Suprapubic skin (tissue), 4 donors: ENCODE measurements at regions not wholly inside any gene's neighbourhood (a gene's known extent, or its start where the extent isn't known, plus 50 kb on each side); places are given as distances from the start of the nearest gene placed in this dataset.

Source experiments
- DNase-seq, 2 donors: peaks; one replicate each; pipeline ENCODE4 v3.0.0-alpha.2; 2019; ENCODE audit warnings: low spot score in 2 of 2
- H3K27ac ChIP-seq: fragments of 200-600 bp; sonication (generic); one replicate; pipeline ENCODE4 v1.5.1; 2019
- H3K27me3 ChIP-seq: fragments of 200-600 bp; sonication (generic); one replicate; pipeline ENCODE4 v1.5.1; 2019
- H3K36me3 ChIP-seq: fragments of 200-600 bp; sonication (generic); one replicate; pipeline ENCODE4 v1.5.1; 2019
- H3K4me1 ChIP-seq: fragments of 200-600 bp; sonication (generic); one replicate; pipeline ENCODE4 v1.5.1; 2019
- H3K4me3 ChIP-seq: fragments of 200-600 bp; sonication (generic); one replicate; pipeline ENCODE4 v1.5.1; 2019; ENCODE audit warnings: mild to moderate bottlenecking
- H3K9me3 ChIP-seq: fragments of 200-600 bp; sonication (generic); one replicate; pipeline ENCODE4 v1.5.1; 2019
- CTCF ChIP-seq, 2 donors: fragments of 200-600 bp in 1 of 2; fragments of 450-650 bp in 1 of 2; sonication (generic) in 1 of 2; IDR thresholded peaks; one replicate each; pipeline ENCODE4 v1.5.1; 2016 to 2019; ENCODE audit warnings: antibody characterized with exemption in 2 of 2, mild to moderate bottlenecking in 1 of 2, moderate library complexity in 1 of 2
- EP300 ChIP-seq: sonication (generic); formaldehyde crosslinking; IDR thresholded peaks from one replicate; pipeline ENCODE4 v1.6.1; 2017; ENCODE audit warnings: antibody characterized with exemption
- POLR2A ChIP-seq, 2 donors: fragments of 450-650 bp; IDR thresholded peaks; one replicate each; pipeline ENCODE4 v1.6.1; 2017; ENCODE audit warnings: antibody characterized with exemption in 2 of 2, mild to moderate bottlenecking in 2 of 2, moderate library complexity in 2 of 2
- POLR2AphosphoS5 ChIP-seq, 3 donors: sonication (generic); formaldehyde crosslinking; IDR thresholded peaks; one replicate each; pipeline ENCODE4 v1.6.1; 2017; ENCODE audit warnings: antibody characterized with exemption in 3 of 3
- WGBS: methylation state at CpG from one replicate; pipeline ENCODE4 v1.1.5; 2018; 5-methylcytosine and 5-hydroxymethylcytosine counted together

GRCh38 chr6:112592159-112592558, 245.0 kb downstream of the RFPL4B start:
- H3K4me1 ChIP-seq: no peaks in the 10 kb centered on the region
- no peak overlapping the region for H3K4me3 ChIP-seq
- H3K27me3 ChIP-seq: no peaks in the 10 kb centered on the region
- H3K36me3 ChIP-seq: no peaks in the 10 kb centered on the region
- H3K9me3 ChIP-seq: no peaks in the 10 kb centered on the region
- TF ChIP-seq EP300: no peak
- no peak for TF ChIP-seq POLR2A (IDR thresholded peaks at IDR 0.05)
- no peak for TF ChIP-seq CTCF (IDR thresholded peaks at IDR 0.05)
- no peak for TF ChIP-seq POLR2AphosphoS5 (IDR thresholded peaks at IDR 0.05)
- DNase-seq: no peak
- H3K27ac ChIP-seq: no peak overlapping the region

- WGBS: 55% methylated on average over 2 of the region's 2 CpGs
- H3K4me3 ChIP-seq: no peak overlapping the region
- DNase-seq: no peak
Measured at GRCh38 chr6:112594886-112595594, 247.9 kb downstream of the RFPL4B start.

GRCh38 chr6:112595841-112596240, 248.7 kb downstream of the RFPL4B start:
- Histone ChIP-seq H3K36me3 (no peaks in the 10 kb centered on the region), H3K4me3 (no peak overlapping the region), H3K27me3 (no peaks in the 10 kb centered on the region), H3K9me3 (no peaks in the 10 kb centered on the region), H3K4me1 (no peaks in the 10 kb centered on the region), H3K27ac (no peak overlapping the region)
- WGBS: 85% methylated on average over 2 of the region's 2 CpGs
- TF ChIP-seq EP300: no peak
- no peak for TF ChIP-seq POLR2A (IDR thresholded peaks at IDR 0.05)
- TF ChIP-seq CTCF (IDR thresholded peaks at IDR 0.05): no peak
- no peak for TF ChIP-seq POLR2AphosphoS5 (IDR thresholded peaks at IDR 0.05)
- DNase-seq: no peak

More at GRCh38 chr6:112594886-112595594, 247.9 kb downstream of the RFPL4B start:
- no peaks in the 10 kb centered on the region for H3K9me3 ChIP-seq
- no peaks in the 10 kb centered on the region for H3K4me1 ChIP-seq
- H3K27ac ChIP-seq: no peak overlapping the region
- no peaks in the 10 kb centered on the region for H3K27me3 ChIP-seq
- TF ChIP-seq POLR2AphosphoS5 (IDR thresholded peaks at IDR 0.05): no peak
- no peak for TF ChIP-seq CTCF (IDR thresholded peaks at IDR 0.05)
- no peak for TF ChIP-seq EP300
- TF ChIP-seq POLR2A (IDR thresholded peaks at IDR 0.05): no peak
- H3K36me3 ChIP-seq: no peaks in the 10 kb centered on the region

- no peaks in the 10 kb centered on the region for H3K36me3 ChIP-seq
- TF ChIP-seq CTCF (IDR thresholded peaks at IDR 0.05) (no peak), POLR2AphosphoS5 (IDR thresholded peaks at IDR 0.05) (no peak), EP300 (no peak), POLR2A (IDR thresholded peaks at IDR 0.05) (no peak)
- no peak for DNase-seq
- no peaks in the 10 kb centered on the region for H3K4me1 ChIP-seq
- no peak overlapping the region for H3K27ac ChIP-seq
- H3K9me3 ChIP-seq: no peaks in the 10 kb centered on the region
- H3K27me3 ChIP-seq: no peaks in the 10 kb centered on the region
- WGBS: 94% methylated on average over 1 of the region's 1 CpG
- no peak overlapping the region for H3K4me3 ChIP-seq
Measured at GRCh38 chr6:112597176-112597575, 250.0 kb downstream of the RFPL4B start.

GRCh38 chr6:112600168-112600567, 253.0 kb downstream of the RFPL4B start:
- H3K9me3 ChIP-seq: no peaks in the 10 kb centered on the region
- 88% methylated on average over 3 of the region's 3 CpGs for WGBS
- no peaks in the 10 kb centered on the region for H3K4me1 ChIP-seq
- H3K36me3 ChIP-seq: no peaks in the 10 kb centered on the region
- no peaks in the 10 kb centered on the region for H3K27me3 ChIP-seq
- no peak overlapping the region for H3K4me3 ChIP-seq
- no peak for DNase-seq
- no peak for TF ChIP-seq CTCF (IDR thresholded peaks at IDR 0.05)
- H3K27ac ChIP-seq: no peak overlapping the region
